ENCODE measurements at regions not wholly inside any gene's neighbourhood (a gene's known extent, or its start where the extent isn't known, plus 50 kb on each side); places are given as distances from the start of the nearest gene placed in this dataset.

GRCh38 chr7:14962778-14963177, 60.2 kb upstream of the DGKB start:
- Mint-ChIP-seq H3K27me3 (no peaks in the 10 kb centered on the region), H3K9me3 (no peaks in the 10 kb centered on the region), H3K27ac (no peak overlapping the region), H3K36me3 (ENCODE audit: low read depth) (no peaks in the 10 kb centered on the region), H3K4me1 (no peaks in the 10 kb centered on the region), H3K4me3 (no peak overlapping the region)
- intact Hi-C loops (cut with micrococcal nuclease) = no loop called here
- CTCF ChIA-PET = no interaction called here
- DNase-seq = no peak
- no peak for ATAC-seq (ENCODE audit: low read depth)
- TF ChIP-seq, protein P1, sequence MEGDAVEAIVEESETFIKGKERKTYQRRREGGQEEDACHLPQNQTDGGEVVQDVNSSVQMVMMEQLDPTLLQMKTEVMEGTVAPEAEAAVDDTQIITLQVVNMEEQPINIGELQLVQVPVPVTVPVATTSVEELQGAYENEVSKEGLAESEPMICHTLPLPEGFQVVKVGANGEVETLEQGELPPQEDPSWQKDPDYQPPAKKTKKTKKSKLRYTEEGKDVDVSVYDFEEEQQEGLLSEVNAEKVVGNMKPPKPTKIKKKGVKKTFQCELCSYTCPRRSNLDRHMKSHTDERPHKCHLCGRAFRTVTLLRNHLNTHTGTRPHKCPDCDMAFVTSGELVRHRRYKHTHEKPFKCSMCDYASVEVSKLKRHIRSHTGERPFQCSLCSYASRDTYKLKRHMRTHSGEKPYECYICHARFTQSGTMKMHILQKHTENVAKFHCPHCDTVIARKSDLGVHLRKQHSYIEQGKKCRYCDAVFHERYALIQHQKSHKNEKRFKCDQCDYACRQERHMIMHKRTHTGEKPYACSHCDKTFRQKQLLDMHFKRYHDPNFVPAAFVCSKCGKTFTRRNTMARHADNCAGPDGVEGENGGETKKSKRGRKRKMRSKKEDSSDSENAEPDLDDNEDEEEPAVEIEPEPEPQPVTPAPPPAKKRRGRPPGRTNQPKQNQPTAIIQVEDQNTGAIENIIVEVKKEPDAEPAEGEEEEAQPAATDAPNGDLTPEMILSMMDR (IDR thresholded peaks at IDR 0.05) = no peak
- POLR2A ChIA-PET = no interaction called here

- CTCF ChIA-PET = no interaction called here
- no peak for ATAC-seq (ENCODE audit: low read depth)
- no peak for DNase-seq
- no peaks in the 10 kb centered on the region for H3K9me3 Mint-ChIP-seq
- POLR2A ChIA-PET = no interaction called here
- no peak overlapping the region for H3K4me3 Mint-ChIP-seq
- intact Hi-C loops (cut with micrococcal nuclease) = no loop called here
- no peak overlapping the region for H3K27ac Mint-ChIP-seq
- H3K36me3 Mint-ChIP-seq (ENCODE audit: low read depth) = no peaks in the 10 kb centered on the region
- TF ChIP-seq, protein P1 (IDR thresholded peaks at IDR 0.05) = no peak
- no peaks in the 10 kb centered on the region for H3K27me3 Mint-ChIP-seq
- no peaks in the 10 kb centered on the region for H3K4me1 Mint-ChIP-seq
Measured at GRCh38 chr7:14960721-14961120, 58.2 kb upstream of the DGKB start.

- H3K4me1 Mint-ChIP-seq = no peaks in the 10 kb centered on the region
- H3K27ac Mint-ChIP-seq = no peak overlapping the region
- TF ChIP-seq, protein P1 (IDR thresholded peaks at IDR 0.05) = no peak
- DNase-seq (no peak), ATAC-seq (ENCODE audit: low read depth) (no peak)
- ChIA-PET CTCF (no interaction called here), POLR2A (no interaction called here)
- H3K27me3 Mint-ChIP-seq = no peaks in the 10 kb centered on the region
- no peaks in the 10 kb centered on the region for H3K9me3 Mint-ChIP-seq
- intact Hi-C loops (cut with micrococcal nuclease) = no loop called here
- H3K36me3 Mint-ChIP-seq (ENCODE audit: low read depth) = no peaks in the 10 kb centered on the region
- no peak overlapping the region for H3K4me3 Mint-ChIP-seq
Measured at GRCh38 chr7:14959339-14959738, 56.8 kb upstream of the DGKB start.

- ChIA-PET POLR2A (no interaction called here), CTCF (no interaction called here)
- DNase-seq (no peak), ATAC-seq (ENCODE audit: low read depth) (no peak)
- TF ChIP-seq, protein P1 (IDR thresholded peaks at IDR 0.05) = no peak
- Mint-ChIP-seq H3K27me3 (no peaks in the 10 kb centered on the region), H3K4me3 (no peak overlapping the region), H3K27ac (no peak overlapping the region), H3K9me3 (no peaks in the 10 kb centered on the region), H3K36me3 (ENCODE audit: low read depth) (no peaks in the 10 kb centered on the region), H3K4me1 (no peaks in the 10 kb centered on the region)
- intact Hi-C loops (cut with micrococcal nuclease) = no loop called here
Measured at GRCh38 chr7:14954035-14954434, 51.5 kb upstream of the DGKB start.
